HL-60/S4 treated with retinoic acid at 250 ng/mL for 4 days and 3 days (cell line): ENCODE measurements at regions not wholly inside any gene's neighbourhood (a gene's known extent, or its start where the extent isn't known, plus 50 kb on each side); places are given as distances from the start of the nearest gene placed in this dataset.

Experiments
- in situ Hi-C: fragments of 300-500 bp; cut with MboI; formaldehyde crosslinking; loops from 2 replicates; pipeline ENCODE4 v1.7.0; 2022; ENCODE audit warnings: low sequenced_read_pairs

DNA sequence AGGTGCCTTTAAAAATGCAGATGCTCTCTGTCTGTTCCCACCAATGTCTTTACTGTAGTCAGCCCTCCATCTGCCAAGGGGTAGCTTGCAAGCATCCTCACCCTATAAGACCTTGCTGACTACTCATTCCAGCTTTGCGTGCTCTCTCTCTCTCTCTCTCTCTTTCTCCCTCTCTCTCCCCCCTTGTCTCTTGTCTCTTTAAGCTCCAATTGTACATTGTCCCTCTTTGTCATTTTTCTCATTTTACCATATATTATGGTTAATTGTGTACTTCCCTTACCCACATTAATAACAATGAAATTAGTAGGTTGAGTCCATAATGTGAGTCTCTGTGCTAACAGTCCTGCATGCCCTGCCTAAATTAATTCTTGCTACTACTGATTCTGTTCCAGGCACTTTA is 350.2 kb upstream of the CDH4 start:
- in situ Hi-C loops = no loop called here

GRCh38 chr20:60903325-60903971 is 348.6 kb upstream of the CDH4 start:
- in situ Hi-C loops = no loop called here

- in situ Hi-C loops = no loop called here
Measured at GRCh38 chr20:60904730-60905129, 347.3 kb upstream of the CDH4 start.

- in situ Hi-C loops = no loop called here
Measured at GRCh38 chr20:60905919-60906318, 346.1 kb upstream of the CDH4 start.

- in situ Hi-C loops = no loop called here
Measured at GRCh38 chr20:60906555-60906954, 345.5 kb upstream of the CDH4 start.

DNA sequence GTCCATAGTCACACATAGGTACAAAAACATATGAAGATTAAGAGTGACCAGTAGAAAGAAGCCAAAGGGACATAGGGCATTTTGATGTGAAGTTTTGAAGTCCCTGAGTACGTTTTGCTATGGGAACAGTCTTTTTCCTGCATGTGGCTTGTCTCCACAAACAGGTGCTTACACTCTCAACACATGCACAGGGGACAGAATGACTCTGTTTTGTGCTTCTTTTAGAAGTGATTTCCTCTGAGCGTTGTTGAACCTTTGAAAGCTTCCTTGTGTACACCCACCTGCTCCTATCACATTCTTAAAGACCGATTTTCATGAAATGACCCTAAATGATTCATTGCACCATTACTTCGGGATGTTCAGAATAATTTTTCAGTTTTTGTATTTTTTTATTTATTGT is 338.8 kb upstream of the CDH4 start:
- in situ Hi-C loops = no loop called here

DNA sequence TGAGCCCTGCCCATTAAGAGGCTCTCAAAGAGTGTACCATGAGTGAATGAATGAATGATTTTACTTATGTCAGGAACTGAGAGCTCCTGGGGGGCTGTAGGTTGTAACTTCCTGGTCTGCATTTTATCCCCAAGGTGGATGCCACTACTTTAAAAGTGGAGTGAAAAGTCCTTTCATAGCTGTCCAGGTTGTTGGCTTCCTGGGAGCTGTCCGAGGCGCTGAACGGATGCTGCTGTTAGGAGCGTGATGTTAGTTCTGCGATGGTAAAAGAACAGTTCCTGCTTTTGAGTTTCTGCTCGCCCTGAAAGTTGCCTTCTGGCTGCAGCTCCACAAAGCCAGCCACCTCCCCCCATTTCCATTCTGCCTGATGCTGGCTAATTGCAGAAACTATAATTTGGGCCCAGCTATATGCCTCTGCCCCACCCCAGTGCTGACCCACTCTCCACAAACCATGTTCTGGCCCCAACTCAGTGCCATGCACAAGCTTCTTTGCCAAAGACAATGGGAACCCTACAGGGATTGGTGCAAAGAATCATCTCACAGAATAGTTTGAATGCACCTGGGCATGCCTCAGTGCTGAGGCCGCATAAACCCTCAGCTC is 330.9 kb upstream of the CDH4 start:
- in situ Hi-C loops = no loop called here

- in situ Hi-C loops = no loop called here
Measured at GRCh38 chr20:60926831-60927230, 325.2 kb upstream of the CDH4 start.

DNA sequence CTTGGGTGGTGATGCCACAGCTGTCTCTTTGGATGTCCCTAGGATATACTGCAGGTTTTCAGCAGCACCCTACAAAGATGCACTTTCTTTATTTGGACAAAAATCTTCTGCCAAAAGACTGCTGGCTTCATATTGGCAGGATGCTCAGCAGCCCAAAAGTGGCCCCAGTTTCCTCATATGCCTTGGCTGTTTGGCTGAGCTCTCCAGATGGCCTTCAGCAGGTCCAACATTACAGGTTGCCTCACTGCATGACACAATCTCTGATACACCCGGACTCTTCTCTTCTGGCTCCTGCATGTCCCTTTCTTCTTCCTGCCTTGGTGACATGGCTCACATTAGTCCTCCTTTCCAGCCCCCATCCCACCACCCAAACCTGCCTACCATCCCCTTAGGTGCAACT is 323.7 kb upstream of the CDH4 start:
- in situ Hi-C loops = no loop called here

DNA sequence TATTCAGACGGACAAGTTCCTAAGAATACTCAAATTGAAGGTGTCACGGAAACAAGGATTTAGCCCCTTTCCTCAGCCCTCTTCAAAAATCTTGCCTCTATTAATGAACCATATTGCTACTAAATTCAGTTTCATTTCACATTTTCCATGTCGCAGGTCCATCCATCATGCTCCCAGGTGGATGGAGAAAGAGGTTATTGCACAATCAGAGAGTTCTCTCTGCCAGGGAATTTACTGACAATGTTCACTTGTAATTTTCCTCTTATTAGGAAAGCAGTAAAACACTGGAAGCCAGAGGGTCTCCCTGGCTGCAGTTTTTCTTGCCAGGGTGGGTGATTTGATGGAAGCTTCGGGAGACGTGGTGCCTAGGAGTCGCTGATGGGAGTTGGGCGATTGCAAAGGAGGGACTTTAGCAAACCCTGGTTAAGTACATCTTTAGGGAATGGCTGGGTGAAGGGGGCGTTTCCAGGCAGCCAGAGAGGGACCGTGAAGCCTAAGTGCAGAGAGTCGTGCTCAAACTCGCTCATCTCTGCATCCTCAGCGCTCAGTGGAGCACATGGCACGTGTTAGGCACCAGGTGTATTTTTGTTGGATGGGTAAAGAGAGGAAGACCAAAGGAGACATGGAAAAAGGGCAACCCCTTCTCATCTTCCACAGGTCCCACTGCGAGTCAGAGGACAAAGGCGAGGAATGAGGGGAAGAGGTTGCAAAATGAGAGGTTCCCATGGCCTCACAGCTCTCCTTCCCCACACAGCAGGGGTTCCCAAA is 321.9 kb upstream of the CDH4 start:
- in situ Hi-C loops = no loop called here

DNA sequence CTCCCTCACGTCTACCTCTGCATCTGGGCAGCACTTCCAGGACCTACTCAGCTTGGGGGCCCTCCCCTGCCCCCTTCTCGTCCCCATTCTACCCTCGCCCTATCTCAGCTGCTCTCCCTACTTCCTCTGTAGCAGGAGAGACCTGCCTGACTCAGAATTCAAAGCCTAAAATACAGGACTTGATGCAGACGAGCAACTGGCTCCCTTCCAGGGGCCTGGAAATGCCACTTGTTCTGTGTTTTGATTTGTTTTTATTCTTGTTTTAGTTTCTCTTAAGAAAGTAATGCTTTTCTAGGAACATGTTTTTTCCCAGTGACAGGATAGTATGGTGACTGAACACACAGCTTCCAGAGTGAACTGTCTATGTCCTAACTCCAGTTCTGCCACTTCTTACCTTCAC is 320.4 kb upstream of the CDH4 start:
- in situ Hi-C loops = no loop called here

DNA sequence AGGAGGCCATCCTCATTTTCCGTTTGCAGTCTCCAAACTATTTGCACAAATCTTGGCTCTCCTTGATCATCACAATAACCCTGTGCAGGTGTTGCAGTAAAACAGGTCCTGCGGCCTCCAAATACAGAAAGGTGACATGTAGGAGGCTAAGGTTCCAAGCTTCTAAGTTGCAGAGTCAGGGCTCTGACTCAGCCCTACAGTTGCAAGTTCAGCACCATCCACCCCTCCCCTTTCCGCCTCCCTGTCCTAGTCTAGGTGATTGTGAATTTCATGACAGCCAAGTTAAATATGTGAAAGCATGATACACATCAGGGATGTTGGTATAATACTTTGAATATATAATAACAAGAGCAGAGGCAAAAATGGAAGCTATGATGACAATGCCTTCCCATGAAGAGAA is 317.3 kb upstream of the CDH4 start:
- in situ Hi-C loops = no loop called here

GRCh38 chr20:60935971-60936370 is 316.1 kb upstream of the CDH4 start:
- in situ Hi-C loops = no loop called here

DNA sequence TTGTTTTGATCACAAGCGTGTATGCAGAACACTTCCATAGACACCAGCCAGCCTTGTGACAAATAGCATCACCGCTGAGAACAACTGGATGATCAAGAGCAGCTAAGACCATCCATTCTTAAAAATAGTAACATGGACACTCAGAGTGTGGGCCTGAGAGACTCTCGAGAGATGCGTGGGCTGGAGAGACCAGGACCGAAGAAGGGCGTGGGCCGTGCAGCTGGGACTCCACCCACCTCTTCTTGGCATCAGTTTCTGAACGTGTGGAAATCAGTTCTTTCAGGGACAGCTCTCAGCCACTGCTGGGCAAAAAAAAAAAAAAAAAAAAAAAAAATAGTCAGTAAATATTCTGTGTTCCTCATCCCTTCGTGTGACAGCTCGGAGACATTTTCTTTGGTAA is 314.5 kb upstream of the CDH4 start:
- in situ Hi-C loops = no loop called here

DNA sequence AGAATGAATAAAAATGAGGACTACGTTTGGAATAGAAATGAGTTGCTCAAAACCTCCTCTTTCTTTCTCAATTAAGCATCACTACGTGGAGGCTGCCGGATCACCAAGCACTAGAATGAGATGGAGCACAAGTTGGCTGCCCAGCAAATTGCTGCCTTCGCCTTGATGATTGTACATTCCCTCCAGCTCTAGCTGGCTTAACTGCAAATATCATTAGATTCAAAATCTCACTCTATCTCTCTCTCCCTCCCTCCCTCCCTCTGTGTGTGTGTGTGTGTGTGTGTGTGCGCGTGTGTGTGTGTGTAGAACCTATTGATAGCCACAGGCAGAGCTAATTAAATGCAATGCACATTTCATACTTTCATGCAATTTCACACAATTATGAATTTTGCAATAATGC is 310.7 kb upstream of the CDH4 start:
- in situ Hi-C loops = no loop called here

- in situ Hi-C loops = no loop called here
Measured at GRCh38 chr20:60947819-60948218, 304.2 kb upstream of the CDH4 start.

DNA sequence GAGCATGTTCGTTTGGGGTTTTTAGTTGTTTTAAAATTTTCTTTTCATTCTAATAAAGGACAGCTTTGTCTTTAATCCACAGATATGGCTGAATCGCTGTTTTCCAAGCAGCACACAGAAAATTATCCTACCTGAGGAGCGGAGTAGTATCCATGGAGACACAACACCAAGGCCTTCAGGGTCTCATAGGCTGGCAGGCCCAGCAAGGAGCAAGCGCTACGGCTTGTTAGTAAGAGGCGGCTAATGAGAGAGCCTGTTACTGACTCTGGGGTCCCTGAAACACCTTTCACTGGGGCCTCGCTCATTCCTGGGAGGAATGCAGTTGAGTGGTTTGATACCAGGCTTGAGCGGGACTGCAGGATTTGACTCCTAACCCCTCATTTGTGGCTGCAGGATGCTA is 303.8 kb upstream of the CDH4 start:
- in situ Hi-C loops = no loop called here

GRCh38 chr20:60950561-60950960 is 301.5 kb upstream of the CDH4 start:
- in situ Hi-C loops = no loop called here

GRCh38 chr20:60950974-60951373 is 301.1 kb upstream of the CDH4 start:
- in situ Hi-C loops = no loop called here

DNA sequence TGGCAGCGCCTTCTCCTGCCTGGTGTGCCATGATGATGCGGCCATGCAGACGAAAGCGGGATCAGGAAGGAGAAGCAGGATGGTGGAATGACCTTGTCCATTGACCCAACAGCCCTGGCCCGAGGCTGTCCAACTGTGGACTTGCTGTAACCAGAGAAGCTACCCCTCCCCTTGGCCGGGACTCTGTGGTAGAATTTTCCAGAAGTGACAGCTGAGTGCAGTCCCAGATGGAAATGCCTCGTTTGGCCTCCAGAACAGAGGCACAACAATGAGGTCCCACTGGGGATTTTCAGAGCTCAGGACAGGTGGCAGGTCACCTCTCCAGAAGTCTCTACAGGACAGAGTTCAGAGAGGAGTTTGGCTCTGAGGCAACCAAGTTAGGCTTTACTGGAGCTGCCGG is 299.2 kb upstream of the CDH4 start:
- in situ Hi-C loops = no loop called here

- in situ Hi-C loops = no loop called here
Measured at GRCh38 chr20:60953321-60953720, 298.7 kb upstream of the CDH4 start.

- in situ Hi-C loops = no loop called here
Measured at GRCh38 chr20:60955706-60956105, 296.4 kb upstream of the CDH4 start.
